Kidney epithelial cell (primary cell): ENCODE measurements at regions not wholly inside any gene's neighbourhood (a gene's known extent, or its start where the extent isn't known, plus 50 kb on each side); places are given as distances from the start of the nearest gene placed in this dataset.

Experiments used
- DNase-seq: peaks from one replicate; pipeline ENCODE4 v3.0.0-alpha.2; 2010; ENCODE audit warnings: low read depth
- H3K27me3 ChIP-seq: 2 replicates; pipeline ENCODE4 v1.6.0; 2011; ENCODE audit warnings: low read length; ENCODE audit not compliant: control insufficient read depth, insufficient read depth
- H3K36me3 ChIP-seq: 2 replicates; pipeline ENCODE4 v1.5.1; 2011; ENCODE audit warnings: low read length; ENCODE audit not compliant: control insufficient read depth, insufficient read depth
- H3K4me3 ChIP-seq: 2 replicates; pipeline ENCODE4 v1.5.1; 2011; ENCODE audit warnings: low read depth, mild to moderate bottlenecking, control low read depth, low read length
- CTCF ChIP-seq: IDR thresholded peaks from 2 replicates; pipeline ENCODE4 v1.5.1; 2011; ENCODE audit warnings: mild to moderate bottlenecking, moderate library complexity, low read length, control low read depth, inconsistent platforms; ENCODE audit not compliant: insufficient read depth, poor library complexity, severe bottlenecking

- no peaks in the 10 kb centered on the region for H3K27me3 ChIP-seq
Observed at GRCh38 chr20:53846640-53847039, 223.8 kb downstream of the BCAS1 start.

GRCh38 chr20:53845980-53846379 is 224.4 kb downstream of the BCAS1 start:
- Histone ChIP-seq H3K4me3 (no peak overlapping the region), H3K27me3 (no peaks in the 10 kb centered on the region), H3K36me3 (no peaks in the 10 kb centered on the region)
- DNase-seq, result no peak
- no peak for TF ChIP-seq CTCF

More at GRCh38 chr20:53846640-53847039, 223.8 kb downstream of the BCAS1 start:
- Histone ChIP-seq H3K4me3 (no peak overlapping the region), H3K36me3 (no peaks in the 10 kb centered on the region)
- DNase-seq, result no peak
- TF ChIP-seq CTCF, result no peak

- no peak for TF ChIP-seq CTCF
- Histone ChIP-seq H3K36me3 (no peaks in the 10 kb centered on the region), H3K27me3 (no peaks in the 10 kb centered on the region), H3K4me3 (no peak overlapping the region)
- DNase-seq, result no peak
Observed at GRCh38 chr20:53844259-53844658, 226.1 kb downstream of the BCAS1 start.

GRCh38 chr20:53843645-53844044 is 226.7 kb downstream of the BCAS1 start:
- no peak for TF ChIP-seq CTCF
- no peak for DNase-seq
- Histone ChIP-seq H3K27me3 (no peaks in the 10 kb centered on the region), H3K36me3 (no peaks in the 10 kb centered on the region), H3K4me3 (no peak overlapping the region)

- DNase-seq, result no peak
- Histone ChIP-seq H3K36me3 (no peaks in the 10 kb centered on the region), H3K27me3 (no peaks in the 10 kb centered on the region), H3K4me3 (no peak overlapping the region)
- no peak for TF ChIP-seq CTCF
Observed at GRCh38 chr20:53842301-53843099, 227.9 kb downstream of the BCAS1 start.

GRCh38 chr20:53841741-53842140 is 228.7 kb downstream of the BCAS1 start:
- no peak for DNase-seq
- no peak for TF ChIP-seq CTCF
- no peaks in the 10 kb centered on the region for H3K27me3 ChIP-seq
- H3K4me3 ChIP-seq, result no peak overlapping the region
- H3K36me3 ChIP-seq, result no peaks in the 10 kb centered on the region
